ENCODE measurements at regions not wholly inside any gene's neighbourhood (a gene's known extent, or its start where the extent isn't known, plus 50 kb on each side); places are given as distances from the start of the nearest gene placed in this dataset.

- no peak for TF ChIP-seq CTCF (IDR thresholded peaks at IDR 0.05; ENCODE audit: insufficient read depth, low read depth, low read length)
- H3K4me3 ChIP-seq (ENCODE audit: low read depth, low read length) = no peak overlapping the region
- no peak for DNase-seq (ENCODE audit: low read depth)
Observed at GRCh38 chr14:105864651-105865265, 338.4 kb downstream of the TMEM121 start.

- no peak for DNase-seq (ENCODE audit: low read depth)
- H3K4me3 ChIP-seq (ENCODE audit: low read depth, low read length) = no peak overlapping the region
- no peak for TF ChIP-seq CTCF (IDR thresholded peaks at IDR 0.05; ENCODE audit: insufficient read depth, low read depth, low read length)
Observed at GRCh38 chr14:105865266-105865903, 339.0 kb downstream of the TMEM121 start.

GRCh38 chr14:105865904-105866840, 339.8 kb downstream of the TMEM121 start:
- TF ChIP-seq CTCF (IDR thresholded peaks at IDR 0.05; ENCODE audit: insufficient read depth, low read depth, low read length) = no peak
- DNase-seq (ENCODE audit: low read depth) = no peak
- no peak overlapping the region for H3K4me3 ChIP-seq (ENCODE audit: low read depth, low read length)

- TF ChIP-seq CTCF (IDR thresholded peaks at IDR 0.05; ENCODE audit: insufficient read depth, low read depth, low read length) = no peak
- no peak for DNase-seq (ENCODE audit: low read depth)
- no peak overlapping the region for H3K4me3 ChIP-seq (ENCODE audit: low read depth, low read length)
Observed at GRCh38 chr14:105866841-105867321, 340.5 kb downstream of the TMEM121 start.

GRCh38 chr14:105867961-105868599, 341.7 kb downstream of the TMEM121 start:
- H3K4me3 ChIP-seq (ENCODE audit: low read depth, low read length) = no peak overlapping the region
- no peak for TF ChIP-seq CTCF (IDR thresholded peaks at IDR 0.05; ENCODE audit: insufficient read depth, low read depth, low read length)
- DNase-seq (ENCODE audit: low read depth) = no peak

- no peak for DNase-seq (ENCODE audit: low read depth)
- TF ChIP-seq CTCF (IDR thresholded peaks at IDR 0.05; ENCODE audit: insufficient read depth, low read depth, low read length) = no peak
- no peak overlapping the region for H3K4me3 ChIP-seq (ENCODE audit: low read depth, low read length)
Observed at GRCh38 chr14:105871590-105871989, 345.2 kb downstream of the TMEM121 start.

All from fibroblast of villous mesenchyme (primary cell).